HG03039 (cell line): ENCODE measurements at regions not wholly inside any gene's neighbourhood (a gene's known extent, or its start where the extent isn't known, plus 50 kb on each side); places are given as distances from the start of the nearest gene placed in this dataset.

Experiments used
- ATAC-seq: cut with Tn5 transposase; IDR thresholded peaks from one replicate; pipeline ENCODE4 v1.9.1; 2021; ENCODE audit warnings: mild to moderate bottlenecking, moderate library complexity; ENCODE audit not compliant: unreplicated experiment

DNA sequence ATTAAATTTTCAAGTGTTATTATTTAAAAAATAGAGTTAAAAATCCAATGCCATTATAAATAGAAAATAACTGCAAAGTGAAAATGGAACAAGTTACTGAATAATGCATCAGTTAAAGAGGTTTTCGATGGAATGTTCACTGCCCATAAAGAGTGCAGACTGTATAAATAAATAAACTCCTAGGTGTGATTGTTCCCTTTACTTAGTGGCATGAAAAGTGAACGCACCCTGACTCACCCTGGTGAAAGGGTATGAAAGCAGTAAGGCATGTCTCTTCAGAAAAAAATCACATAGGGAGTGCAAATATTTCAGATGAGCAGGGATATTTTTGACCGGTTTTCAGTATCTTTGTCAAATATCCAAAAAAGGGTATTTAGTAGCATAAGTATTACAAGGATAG is 387.8 kb downstream of the DCAF12L2 start:
- no peak for ATAC-seq

DNA sequence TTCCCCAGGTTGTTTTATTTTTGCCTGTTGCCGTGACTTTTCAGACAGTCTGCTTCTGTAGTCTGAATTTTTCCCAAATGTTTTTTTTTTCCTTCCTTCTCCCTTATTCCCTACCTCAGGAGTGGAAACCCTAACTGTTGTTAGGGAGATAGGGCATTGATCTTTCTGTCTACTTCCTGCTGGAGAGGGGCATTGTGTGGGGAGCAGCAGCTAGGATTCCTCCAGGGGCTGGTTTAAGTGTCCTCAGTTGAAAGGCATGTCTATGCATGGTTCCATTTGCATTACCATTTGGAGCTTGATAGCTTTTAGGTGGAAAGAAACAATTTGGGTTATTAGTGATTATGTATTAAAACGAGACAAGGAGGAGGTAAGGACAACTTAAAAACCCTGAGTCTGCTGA is 383.9 kb downstream of the DCAF12L2 start:
- no peak for ATAC-seq

DNA sequence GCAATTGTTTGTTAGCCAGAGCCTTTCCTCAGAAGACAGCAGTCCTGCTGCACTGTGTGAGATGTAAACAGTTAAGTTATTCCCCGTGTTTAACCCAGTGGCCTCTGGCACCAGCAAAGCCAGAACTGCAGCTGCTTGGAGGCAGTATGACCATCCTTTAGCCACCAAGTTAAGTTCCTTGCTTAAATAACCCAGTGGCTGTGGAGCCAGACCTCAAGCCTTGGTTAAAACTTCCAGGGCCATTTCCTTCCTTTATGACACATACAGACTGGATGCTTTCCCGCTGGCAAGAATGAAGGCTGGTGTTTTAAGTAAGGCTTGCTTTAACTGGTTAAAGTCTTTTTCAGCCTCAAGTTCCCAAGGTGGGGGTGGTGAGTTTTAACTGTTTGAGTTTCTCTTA is 379.8 kb downstream of the DCAF12L2 start:
- no peak for ATAC-seq

DNA sequence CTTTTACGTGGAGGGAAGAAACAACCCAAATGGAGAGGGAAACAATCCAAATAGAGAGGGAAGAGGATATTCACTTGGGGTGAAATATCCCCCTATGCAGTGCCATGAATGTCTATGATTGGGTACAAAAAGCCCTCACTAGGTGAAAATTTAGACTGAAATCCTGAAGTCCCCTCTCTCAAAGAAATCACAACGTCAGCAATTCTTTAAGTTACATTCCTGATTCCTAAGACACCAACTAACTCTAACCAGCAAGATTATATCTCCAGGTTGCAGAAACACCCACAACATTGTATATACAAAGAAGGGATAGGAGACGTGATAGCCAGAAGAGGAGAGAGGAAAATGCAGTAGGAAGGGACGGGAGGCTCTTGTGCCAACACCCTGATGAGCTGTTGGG is 374.3 kb downstream of the DCAF12L2 start:
- no peak for ATAC-seq

DNA sequence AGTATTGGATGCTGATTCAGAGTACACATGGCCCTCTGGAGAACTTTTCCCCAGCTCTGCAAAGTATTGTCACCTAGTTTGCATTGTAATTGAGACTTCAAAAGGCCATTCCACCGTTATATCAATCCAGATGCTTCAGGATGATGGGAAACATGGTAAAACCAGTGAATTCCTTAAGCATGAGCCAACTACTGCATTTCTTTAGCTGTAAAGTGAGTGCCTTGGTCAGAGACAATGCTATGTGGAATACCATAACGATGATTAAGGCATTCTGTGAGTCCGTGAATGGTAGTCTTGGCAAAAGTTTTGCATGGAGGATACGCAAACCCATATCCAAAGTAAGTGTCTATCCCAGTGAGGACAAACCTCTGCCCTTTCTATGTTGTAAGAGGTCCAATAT is 355.2 kb downstream of the DCAF12L2 start:
- no peak for ATAC-seq

DNA sequence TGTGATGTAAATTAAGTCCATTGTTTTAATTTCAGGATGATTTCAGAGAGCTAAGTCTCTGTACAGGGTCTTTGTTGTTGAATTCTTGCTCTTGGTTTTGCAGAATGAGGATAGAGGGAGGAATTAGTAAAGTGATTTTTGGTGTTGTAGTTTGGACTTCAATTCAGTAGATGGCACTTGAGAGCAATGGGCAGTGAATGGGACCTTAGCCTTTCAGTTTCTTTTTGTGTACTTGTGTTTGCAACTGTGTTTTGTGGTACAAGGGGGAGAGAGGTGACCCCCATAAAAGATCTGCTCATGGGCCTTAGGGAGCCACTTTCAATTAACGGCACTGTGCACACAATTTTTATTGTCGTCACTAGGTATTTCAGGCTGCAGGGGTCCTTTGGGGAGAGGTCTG is 340.0 kb downstream of the DCAF12L2 start:
- ATAC-seq, result no peak

DNA sequence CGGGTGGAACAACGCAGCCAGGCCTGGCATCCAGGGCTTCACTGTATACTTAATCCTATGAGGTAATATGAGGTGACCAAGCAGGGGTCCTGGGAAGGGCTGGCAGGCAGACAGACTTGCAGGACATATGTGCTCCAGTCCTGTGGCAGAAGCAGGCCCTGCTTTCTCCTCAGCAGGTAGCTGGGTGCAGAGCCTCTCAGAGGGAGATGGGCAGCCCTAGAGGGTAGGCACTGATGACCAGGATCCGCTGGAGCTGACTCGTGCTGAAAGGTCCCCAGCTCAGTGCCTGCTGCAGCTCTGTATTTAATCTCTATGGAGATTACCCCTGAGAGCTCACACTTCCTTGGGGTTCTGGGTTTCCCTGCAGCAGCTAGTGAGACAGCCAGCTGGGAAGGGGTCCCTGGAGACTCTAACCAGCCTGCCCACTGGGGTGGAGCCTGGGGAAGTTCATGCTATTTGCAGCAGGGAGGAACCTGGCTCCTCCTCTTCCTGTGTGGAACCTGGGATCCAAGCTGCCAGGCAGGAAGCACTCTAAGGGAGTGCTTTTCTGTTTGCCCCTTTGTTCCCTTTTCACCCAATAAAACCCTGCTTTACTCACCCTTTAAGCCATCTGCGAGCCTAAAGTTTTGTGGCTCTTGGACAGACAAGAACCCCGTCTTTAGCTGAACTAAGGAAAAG is 339.2 kb downstream of the DCAF12L2 start:
- no peak for ATAC-seq

DNA sequence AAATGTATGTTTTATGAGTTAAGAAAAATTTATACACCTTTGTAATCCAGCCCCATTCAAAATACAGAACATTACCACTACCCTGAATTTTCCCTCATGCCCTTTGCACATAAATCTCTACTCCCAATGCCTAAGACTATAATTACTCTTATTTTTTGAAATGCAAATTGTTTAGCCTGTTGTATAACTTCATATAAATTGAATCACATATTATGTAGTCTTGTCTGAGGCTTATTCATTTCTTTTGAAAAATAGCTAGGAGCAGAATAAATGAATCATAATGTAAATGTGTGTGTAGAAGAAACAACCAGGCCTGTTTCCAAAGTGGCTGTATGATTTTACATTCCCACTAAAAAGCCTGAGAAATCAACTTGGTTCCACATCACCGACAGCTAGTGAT is 319.8 kb downstream of the DCAF12L2 start:
- no peak for ATAC-seq

DNA sequence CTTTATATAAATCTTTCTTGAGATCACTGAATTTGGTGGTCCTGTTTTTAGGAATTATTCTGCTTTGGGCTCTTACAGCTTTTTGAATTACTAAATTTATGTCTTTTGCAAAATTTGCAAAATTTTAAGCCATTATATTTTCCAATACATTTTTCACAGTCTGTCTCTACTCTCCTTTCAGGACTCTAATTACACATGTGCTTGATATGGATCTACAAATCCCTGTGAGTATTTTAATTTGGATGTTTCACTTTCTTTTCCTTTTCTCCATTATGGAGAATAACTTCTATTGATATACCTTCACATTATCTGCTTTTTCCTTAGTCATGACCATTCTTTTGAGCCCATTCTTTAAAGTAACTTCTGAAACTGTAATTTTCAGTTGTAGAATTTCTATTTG is 315.4 kb downstream of the DCAF12L2 start:
- ATAC-seq, result no peak

DNA sequence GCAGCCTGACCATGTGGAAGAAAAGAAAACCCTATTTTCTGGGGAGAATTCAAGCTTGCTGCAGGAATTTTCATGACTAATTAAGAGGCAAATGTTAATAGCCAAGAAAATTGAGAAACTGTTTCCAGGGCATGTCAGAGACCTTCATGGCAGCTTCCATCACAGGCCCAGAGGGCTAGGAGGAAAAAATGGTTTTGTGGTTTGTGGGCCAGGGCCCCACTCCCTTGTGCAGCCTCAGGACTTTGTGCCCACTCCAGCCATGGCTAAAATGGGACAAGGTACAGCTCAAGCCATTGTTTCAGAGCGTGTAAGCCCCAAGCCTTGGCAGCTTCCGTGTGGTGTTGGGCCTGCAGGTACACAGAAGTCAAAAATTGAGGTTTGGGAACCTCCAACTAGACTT is 282.9 kb downstream of the DCAF12L2 start:
- no peak for ATAC-seq

DNA sequence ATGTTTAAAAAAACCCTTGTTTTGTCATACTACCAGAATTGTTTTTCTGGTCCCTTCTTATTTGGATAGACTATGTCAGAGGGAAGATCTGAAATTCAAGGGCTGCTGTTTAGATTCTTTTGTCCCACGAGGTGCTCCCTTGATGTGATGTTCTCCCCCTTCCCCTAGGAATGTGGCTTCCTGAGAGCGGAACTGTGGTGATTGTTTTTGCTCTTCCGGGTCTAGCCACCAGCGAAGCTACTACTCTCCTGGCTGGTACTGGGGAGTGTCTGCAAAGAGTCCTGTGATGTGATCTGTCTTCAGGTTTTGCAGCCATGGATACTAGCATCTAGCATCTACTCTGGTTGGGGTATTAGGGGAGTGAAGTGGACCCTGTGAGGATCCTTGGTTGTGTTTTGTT is 271.1 kb downstream of the DCAF12L2 start:
- no peak for ATAC-seq

DNA sequence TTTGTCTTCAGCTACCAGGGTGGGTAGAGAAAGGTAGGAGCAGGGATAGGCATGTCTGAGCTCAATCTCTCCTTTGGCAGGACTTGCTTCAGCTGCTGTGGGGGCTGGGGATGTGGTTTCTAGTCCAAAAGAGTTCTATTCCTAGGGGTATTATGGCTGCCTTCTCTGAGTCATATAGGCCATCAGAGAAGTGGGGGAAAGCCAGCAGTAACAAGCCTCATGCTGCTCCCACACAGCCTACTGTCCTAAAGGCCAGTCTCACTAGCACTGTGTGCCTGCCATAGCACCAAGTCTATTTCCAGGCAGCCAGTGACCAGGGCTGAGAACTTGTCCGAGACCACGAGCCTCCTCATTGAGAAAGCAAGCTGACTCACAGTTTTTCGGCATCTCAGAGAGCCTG is 270.6 kb downstream of the DCAF12L2 start:
- no peak for ATAC-seq

DNA sequence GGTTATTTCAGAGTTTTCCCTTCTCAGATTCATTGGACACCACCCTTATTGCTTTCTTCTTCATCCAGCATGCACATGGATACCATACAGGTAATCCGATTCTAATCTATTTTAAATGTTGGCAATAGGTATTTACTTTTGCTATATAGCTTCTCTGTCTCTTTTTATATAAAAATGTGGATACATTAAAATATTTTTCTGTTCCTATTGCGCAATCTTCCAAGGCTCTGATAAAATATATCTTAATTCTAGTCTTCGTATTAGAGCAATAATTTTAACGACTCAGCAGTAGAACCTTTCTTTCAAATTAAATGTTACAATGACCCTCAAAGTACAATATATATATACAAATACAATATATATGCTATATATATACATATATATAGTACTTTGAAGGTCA is 239.8 kb downstream of the DCAF12L2 start:
- ATAC-seq, result no peak

DNA sequence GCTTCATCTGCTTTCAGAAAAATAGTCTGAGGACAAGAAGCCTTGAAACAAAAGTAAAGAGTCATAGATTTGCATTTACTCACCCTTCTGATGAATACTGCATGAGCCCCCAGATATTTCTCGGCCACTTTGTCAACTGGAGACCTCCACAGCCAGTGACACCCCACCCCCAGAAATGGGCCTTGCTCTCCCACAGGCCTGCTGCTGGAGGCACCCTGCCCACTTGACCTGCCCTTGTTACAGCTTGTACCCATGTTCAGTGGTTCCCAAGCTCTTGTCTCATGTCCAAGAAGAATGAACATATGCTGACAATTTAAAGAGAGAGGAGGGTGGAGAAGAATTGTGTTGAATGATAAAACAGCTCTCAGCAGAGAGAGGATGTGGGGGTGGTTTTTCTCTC is 225.1 kb downstream of the DCAF12L2 start:
- ATAC-seq, result no peak

DNA sequence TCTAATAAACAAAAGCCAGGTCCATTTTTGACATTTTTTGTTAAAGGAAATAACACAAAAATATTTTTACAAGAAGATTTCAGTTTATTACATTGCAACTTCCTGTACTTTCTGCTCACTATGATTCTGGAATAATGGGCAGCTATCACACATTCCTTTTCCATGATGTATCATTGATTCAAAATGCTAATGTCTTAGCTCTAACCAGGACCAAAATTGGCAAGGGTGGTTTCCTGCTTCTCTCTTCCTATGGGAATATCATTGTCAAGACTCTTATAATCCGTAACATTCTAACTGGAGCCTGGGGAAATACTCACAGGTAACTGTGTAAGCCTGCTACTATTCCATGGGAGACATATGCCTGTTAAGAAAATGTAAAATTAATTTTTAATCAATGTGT is 218.6 kb downstream of the DCAF12L2 start:
- no peak for ATAC-seq

DNA sequence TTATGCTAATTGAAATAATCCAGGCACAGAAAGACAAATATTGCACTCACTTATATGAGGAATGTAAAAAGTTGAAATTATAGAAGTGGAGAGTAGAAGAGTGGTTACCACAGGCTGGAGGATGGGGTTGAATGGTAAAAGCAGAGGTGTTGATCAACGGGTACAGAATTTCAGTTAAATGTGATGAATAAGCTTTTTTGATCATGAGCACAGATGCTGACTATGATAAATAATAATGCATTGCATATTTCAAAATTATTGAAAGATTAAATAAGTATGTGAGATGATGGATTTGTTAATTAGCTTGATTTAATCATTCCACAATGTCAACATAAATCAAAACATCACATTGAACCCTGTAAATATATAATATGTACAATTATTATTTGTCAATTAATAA is 213.1 kb downstream of the DCAF12L2 start:
- no peak for ATAC-seq

DNA sequence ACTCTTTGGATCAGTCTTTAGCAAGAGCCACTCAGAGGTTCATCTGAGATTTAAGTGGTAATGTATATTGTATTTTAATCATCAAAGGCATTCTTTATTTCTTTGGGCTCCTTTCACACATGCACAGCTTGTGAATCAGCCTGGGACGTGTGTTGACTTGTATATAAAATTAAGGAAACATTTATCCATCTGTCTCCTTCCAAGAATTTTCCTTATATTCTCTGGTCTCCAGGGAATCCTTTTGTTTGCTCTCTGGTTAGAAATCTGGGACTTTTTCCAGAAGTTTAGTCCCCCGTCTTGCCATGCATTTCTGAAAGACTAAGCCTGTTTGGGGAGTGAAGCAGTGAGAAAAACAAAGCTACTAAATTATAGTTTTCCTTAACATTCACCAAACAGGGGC is 212.3 kb downstream of the DCAF12L2 start:
- ATAC-seq, result no peak

DNA sequence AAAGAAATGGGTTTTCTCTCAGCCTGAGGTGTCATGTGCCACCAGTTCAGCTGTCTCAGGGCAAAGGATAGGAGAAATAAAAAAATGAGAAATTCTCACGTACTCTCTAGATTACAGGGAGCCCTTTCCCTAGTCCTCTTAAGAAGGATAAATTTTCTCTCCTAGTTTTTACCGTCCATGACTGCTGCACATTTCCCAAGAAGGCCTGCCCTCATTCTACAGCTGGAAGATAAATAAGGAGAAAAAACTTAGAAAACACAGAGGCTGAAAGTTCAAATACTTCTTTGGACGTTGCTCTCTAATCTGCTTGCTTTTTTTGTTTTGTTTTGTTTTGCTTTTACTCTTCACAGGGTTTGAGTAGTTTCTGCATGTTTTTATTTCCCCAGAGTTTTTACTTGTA is 211.9 kb downstream of the DCAF12L2 start:
- no peak for ATAC-seq

DNA sequence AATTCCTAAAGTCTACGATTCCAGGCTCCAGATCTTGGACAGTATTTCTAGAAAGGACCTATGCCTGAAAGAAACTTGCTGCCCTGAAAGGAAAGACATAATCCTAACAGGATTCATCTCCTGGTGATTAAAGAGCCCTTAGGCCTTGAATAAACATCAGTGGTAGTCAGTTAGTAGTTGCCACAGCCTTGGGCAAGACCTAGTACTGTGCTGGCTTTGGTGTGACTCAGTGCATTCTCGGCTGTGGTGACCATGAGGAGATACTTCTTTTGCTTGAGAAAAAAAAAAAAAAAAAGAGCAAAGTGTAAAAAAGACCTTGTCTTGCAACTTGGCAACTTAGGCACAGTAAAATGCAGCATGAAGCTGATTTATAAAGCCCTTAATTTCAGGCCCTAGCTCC is 188.2 kb downstream of the DCAF12L2 start:
- ATAC-seq, result no peak

DNA sequence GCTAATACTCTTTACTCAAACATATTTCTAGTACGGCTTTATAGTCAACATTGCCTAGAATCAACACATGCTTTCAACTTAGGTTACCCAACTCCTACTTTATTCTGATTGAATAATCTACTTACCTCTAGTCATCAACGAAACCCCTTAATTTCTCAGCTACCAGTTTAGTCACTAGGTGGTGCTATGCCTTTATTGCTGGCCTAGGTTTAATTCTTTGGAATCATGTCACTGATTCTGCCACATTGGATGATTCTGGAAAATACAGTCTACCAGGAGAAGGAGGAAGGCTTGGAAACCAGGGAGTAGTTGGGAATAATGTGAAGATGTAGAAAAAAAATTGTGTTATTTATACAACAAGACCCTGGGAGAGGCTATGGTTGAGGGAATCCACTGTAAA is 167.7 kb downstream of the DCAF12L2 start:
- no peak for ATAC-seq

DNA sequence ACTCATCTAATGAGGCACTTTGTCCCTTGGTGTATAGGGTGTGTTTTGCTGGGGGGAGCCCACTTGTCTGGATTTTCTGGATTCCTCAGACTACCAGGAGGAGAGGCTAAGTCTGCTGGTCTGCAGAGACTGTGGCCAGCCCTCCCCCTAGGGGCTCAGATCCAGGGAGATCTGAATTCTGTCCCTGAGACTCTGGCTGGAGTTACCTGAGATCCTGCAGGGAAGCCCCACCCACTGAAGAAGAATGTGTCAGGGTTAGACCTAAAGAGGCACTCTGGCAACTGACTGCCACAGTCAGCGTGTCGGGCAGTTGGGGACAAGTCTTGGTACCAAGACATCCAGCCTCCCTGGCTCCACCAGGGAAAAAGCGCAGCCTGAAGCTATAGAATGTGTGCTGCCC is 138.9 kb downstream of the DCAF12L2 start:
- ATAC-seq, result no peak

DNA sequence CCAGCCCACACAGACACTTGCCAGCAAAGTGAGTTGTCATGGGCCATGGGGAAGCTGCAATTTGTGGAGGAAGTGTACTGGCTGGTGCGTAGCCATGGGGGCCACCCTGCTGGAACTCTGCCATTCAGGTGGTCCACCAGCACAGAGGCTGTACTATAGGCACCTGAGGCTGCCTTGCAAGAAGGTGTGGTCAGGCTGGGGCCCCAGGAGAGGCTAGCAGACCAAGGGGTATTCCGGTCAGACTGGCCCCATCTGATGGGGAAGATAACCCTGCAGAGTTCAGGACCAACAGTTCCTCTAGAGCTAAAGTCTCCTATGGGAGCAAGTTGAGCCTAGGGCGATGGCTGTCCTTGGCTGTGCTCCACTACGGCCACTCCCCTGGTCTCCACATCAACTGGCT is 136.1 kb downstream of the DCAF12L2 start:
- no peak for ATAC-seq

DNA sequence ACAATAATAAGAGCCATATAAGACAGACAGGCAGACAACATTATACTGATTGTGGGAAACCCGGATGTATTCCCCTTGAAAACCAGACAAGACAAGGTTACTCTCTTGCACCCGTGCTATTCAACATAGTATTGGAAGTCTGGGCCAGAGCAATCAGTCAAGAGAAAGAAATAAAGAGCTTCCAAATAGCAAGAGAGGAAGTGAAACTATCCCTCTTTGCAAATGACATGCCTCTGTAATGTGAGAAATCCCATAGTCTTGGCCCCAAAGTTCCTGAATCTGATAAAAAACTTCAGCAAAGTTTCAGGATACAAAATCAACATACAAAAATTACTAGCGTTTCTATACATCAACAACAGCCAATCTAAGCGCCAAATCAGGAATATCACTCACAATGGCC is 102.1 kb downstream of the DCAF12L2 start:
- ATAC-seq, result no peak
